AG10803 (cell line): ENCODE measurements at regions not wholly inside any gene's neighbourhood (a gene's known extent, or its start where the extent isn't known, plus 50 kb on each side); places are given as distances from the start of the nearest gene placed in this dataset.
A peak's percentile ranks its signal among the peaks of the same experiment; 100 is the strongest.

ENCODE experiments used
- DNase-seq: peaks from one replicate; pipeline ENCODE4 v3.0.0; 2010; ENCODE audit warnings: low read depth
- H3K4me3 ChIP-seq: 2 replicates; pipeline ENCODE4 v1.5.1; 2011; ENCODE audit warnings: mild to moderate bottlenecking, low read length, control low read depth
- TF ChIP-seq, protein P1 (sequence below): conservative IDR thresholded peaks from 2 replicates; pipeline ENCODE4 v1.5.1; 2011; ENCODE audit warnings: mild to moderate bottlenecking, low read length, control low read depth, inconsistent platforms

DNA sequence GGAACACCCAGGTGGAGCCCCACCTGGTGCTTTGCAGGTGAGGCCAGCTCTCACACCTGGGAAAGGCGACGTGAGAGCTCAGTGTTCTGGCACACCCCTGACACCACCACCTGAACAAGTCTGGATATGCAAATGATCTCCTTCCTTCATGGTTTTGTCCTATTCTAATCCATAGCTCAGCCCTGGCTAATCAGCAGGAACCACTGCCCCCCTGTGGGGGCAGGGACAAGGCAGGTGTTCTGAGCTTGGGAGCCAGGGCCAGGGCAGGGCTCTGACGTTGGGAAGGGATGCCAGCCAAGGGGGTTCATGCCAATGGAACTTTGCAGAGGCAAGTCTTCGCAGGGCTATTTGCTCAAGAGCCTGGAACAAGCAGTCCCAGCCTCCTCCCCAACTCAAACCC lies 144.2 kb downstream of the TRIM29 start:
- H3K4me3 ChIP-seq = no peak overlapping the region
- TF ChIP-seq, protein P1, sequence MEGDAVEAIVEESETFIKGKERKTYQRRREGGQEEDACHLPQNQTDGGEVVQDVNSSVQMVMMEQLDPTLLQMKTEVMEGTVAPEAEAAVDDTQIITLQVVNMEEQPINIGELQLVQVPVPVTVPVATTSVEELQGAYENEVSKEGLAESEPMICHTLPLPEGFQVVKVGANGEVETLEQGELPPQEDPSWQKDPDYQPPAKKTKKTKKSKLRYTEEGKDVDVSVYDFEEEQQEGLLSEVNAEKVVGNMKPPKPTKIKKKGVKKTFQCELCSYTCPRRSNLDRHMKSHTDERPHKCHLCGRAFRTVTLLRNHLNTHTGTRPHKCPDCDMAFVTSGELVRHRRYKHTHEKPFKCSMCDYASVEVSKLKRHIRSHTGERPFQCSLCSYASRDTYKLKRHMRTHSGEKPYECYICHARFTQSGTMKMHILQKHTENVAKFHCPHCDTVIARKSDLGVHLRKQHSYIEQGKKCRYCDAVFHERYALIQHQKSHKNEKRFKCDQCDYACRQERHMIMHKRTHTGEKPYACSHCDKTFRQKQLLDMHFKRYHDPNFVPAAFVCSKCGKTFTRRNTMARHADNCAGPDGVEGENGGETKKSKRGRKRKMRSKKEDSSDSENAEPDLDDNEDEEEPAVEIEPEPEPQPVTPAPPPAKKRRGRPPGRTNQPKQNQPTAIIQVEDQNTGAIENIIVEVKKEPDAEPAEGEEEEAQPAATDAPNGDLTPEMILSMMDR = no peak
- DNase-seq = no peak

DNA sequence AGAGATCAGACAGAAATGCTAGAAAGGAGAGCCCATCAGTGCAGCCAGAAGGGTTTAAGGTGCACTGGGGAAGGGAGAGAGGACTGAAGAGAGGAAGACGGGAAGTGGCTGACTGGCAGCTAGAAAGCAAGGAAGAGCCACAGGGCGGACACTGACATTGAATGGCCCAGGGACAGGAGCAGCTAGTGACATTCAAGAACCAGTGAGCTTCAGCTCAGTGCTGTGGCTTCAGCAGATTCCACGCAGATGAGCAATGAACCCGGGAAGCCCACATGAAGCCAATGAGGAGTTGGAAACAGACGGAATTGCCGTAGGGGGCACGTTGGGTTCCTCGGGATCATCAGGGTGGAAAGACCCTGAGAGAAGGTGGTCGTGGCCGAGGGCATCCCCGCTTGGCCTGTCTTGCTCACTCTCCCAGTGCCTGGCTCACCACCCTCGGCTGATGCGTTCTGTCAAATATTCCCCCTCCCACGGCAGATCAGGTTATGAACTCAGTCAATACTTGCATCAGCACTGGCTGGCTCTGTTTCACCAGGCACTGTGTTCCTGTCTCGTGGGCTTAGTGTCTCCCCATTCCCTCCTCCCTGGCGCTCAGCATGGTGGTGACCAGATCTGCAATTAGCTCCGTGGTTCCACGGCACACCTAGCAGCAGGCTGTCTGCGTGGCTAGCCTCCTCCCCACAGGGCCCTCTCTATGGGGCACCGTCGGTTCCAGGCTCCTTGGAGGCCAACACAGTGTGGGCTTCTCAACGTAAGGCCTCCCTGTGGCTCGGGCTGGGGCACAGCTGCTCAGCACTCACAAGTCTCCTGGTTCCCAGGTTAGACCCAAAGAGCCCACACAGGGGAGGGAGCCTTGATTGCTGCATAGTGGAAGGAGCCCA lies 145.5 kb downstream of the TRIM29 start:
- TF ChIP-seq, protein P1 = no peak
- DNase-seq = no peak
- H3K4me3 ChIP-seq = no peak overlapping the region

DNA sequence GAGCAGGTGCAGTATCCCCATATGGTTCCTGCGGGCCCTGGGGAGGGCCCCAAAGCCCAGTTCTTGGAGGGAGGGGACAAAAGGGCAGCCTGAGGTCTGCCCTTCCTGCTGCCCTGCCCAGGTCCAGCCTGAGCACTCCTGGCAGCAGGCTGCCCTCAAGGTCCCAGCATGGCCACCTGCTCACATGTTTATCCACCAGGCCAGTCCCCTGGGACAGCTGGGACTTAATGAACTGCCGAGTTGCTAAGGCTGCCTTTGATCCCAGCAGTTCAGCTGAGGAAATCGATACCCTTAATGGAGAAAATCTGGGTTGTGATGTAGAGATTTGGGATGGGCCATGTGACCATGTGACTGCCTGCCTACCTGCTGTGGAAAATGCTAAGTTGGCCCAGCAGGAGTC lies 146.2 kb downstream of the TRIM29 start:
- no peak for DNase-seq
- no peak overlapping the region for H3K4me3 ChIP-seq
- TF ChIP-seq, protein P1 = no peak

DNA sequence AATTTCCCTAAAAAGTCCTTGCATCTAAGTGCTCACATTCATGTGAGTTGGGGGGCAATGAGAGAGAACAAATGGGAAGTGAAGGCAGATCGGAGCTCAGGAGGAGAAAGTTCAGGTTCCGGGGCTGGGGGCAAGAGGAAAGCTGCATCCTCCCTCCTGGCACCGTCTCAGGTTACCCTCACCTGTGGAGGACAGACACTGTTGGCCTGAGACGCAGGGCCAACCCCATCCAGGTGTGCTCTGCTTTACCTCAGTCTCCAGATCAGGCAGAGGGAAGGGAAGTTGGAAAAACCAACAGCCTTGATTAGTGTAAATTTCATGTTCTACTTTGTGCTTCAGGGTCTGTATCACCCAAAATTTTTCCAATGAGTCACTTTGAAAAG lies 146.9 kb downstream of the TRIM29 start:
- TF ChIP-seq, protein P1 = no peak
- no peak for DNase-seq
- H3K4me3 ChIP-seq = no peak overlapping the region

DNA sequence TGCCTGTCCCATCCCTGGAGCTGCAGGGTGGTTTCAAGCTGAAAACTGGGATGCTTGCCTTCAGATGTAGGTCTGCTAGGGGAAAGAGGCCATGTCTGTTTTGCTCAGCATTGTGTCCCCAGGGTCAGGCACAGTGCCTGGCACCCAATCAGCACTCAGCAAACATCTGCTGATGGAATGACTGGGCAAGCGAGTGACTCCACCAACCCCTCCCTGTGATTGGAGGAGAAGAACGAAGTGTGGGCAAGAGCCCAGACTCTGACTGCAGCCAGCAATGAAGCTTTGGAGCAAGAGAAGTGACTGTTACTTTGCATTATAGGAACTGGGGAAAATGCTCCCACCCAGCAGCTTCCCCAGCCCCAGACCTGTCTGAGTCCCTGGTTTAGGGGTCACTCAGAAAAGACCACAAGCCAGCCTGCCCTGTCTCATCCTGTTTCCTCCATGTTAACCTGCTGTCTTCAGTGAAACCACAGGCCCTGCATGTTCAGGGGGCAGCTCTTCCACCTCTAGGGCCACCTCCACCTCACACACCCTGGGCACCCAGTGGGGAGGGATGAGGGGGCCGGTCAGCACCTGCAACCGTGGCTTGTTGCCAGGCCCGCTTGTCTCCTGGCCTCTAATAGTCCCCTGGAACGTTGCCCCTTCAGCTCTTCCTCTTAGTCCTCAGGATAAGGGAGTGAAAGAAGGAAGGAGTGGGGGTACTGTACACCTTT lies 147.4 kb downstream of the TRIM29 start:
- TF ChIP-seq, protein P1 = no peak
- DNase-seq = peak; percentile 17
- no peak overlapping the region for H3K4me3 ChIP-seq

DNA sequence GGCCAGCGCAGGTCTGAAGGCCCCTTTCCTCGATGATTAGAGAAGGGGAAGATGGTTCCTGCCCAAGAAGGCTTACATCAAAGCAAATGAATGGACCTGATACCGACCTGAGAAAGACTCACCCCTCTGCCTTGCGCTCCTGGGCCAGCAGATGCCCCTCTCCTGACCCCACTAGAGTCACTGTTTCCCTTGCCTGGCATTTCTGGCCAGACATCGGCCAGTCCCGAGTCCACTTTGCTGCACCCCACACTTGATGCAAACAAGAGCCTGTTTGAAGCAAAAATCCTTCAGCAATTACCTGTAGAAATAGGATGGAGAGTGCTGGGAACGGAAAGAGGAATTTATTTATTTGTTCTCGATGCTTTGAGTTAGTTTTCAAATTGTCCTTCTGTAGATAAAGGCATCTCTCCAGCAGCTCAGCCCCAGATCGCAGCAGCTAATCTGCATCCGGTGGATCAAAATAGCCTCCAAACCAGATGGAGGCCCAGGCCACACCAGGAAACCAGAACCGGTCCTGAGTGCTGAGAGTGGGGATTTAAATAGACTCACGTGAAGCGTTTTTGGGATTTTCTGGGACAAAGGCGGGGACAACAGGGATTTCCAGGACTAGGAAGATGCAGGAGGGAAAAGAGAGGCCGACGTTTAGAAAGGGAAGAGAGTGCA lies 148.6 kb downstream of the TRIM29 start:
- TF ChIP-seq, protein P1 = no peak
- no peak for DNase-seq
- no peak overlapping the region for H3K4me3 ChIP-seq
